GM21528 (cell line): ENCODE measurements at regions not wholly inside any gene's neighbourhood (a gene's known extent, or its start where the extent isn't known, plus 50 kb on each side); places are given as distances from the start of the nearest gene placed in this dataset.

Experiments
- ATAC-seq: cut with Tn5 transposase; IDR thresholded peaks from one replicate; pipeline ENCODE4 v1.9.1; 2021; ENCODE audit warnings: mild to moderate bottlenecking, moderate library complexity; ENCODE audit not compliant: unreplicated experiment, low FRiP score

DNA sequence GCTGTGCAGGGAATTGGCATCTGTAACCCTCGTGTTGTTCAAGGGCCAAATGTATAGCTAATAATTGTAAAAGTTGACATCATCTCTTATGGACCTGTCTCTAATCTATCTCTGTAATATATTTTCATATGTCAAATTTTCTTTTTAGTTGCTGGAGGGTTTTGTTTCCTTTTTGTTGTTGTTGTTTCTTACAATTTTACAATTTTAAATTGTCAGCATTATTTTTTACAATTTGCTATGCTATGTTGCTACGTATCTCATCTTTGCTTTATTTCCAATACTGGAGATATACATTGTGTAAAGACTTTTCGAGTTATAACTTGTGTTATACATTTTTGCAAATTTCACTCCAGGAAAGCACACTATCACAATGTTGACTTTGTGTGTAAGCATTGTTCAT is 290.2 kb upstream of the SP4 start:
- ATAC-seq: no peak

DNA sequence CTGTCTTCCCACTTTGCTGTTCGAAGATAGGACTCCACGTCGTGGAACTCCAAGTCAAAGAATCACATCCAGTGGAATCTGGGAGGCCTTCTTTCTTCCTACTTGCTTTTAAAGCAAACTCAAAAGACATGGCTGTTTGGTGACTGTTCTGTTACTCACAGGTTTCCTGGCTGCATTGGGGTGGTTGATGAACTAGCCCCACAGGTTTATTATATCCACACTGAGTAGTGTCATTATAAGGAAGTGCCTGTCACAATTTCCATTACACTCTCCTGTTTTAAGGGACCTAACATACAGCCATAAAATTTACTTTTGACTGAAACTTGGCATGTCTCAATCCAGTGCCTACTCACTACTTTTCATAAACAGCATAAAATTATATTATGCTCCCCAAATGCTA is 287.3 kb upstream of the SP4 start:
- ATAC-seq: no peak

DNA sequence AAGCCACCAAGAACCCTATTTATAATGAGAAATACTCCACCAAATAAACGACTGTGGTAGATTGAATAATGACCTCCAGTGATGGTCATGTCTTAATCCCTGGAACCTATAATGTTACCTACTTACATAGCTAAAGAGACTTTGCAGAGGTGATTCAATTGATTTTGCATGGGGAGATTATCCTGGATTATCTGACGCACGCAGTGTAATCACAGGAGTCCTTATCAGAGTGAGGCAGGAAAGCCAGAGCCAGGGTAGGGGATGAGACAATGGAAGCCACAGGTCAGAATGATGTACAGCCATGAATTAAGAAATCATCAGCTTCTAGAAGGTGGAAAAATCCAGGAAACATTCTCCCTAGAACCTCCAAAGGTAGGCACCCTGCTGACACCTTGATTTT is 286.4 kb upstream of the SP4 start:
- no peak for ATAC-seq

DNA sequence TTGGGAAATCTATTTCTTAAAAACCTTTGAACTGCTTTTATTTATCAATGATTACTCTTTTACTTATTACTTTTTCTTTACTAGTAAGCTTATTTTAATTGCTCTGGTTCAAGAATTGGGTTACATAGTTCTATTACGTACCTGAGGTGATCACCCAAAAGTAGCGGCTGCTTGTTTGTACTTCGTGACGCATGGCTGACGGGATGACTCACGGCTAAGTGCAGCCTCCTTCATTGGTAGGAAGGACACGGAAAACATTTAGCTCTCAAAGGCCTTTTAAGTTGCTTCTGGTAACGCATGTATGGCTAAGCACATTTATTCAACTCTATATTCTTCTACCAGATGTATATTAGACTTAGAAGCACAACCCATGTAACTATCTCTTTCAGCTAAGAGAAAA is 285.8 kb upstream of the SP4 start:
- ATAC-seq: no peak

DNA sequence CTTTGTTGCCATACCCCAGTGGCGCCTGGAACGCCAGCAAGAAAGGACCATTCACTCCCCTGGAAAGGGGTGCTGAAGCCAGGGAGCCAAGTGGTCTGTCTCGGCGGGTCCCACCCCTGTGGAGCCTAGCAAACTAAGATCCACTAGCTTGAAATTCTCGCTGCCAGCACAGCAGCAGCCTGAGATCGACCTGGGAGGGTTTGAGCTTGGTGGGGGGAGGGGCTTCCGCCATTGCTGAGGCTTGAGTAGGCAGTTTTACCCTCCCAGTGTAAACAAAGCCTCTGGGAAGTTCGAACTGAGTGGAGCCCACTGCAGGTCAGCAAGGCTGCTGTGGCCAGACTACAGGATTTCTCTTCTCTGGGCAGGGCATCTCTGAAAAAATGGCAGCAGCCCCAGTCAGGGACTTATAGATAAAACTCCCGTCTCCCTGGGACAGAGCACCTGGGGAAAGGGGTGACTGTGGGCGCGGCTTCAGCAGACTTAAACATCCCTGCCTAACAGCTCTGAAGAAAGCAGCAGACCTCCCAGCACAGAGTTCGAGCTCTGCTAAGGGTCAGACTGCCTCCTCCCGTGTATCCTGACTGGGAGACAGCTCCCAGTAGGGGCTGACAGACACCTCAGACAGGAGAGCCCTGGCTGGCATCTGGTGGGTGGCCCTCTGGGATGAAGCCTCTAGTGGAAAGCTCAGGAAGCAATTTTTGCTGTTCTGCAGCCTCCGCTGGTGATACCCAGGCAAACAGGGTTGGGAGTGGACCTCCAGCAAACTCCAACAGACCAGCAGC is 281.1 kb upstream of the SP4 start:
- ATAC-seq: no peak

DNA sequence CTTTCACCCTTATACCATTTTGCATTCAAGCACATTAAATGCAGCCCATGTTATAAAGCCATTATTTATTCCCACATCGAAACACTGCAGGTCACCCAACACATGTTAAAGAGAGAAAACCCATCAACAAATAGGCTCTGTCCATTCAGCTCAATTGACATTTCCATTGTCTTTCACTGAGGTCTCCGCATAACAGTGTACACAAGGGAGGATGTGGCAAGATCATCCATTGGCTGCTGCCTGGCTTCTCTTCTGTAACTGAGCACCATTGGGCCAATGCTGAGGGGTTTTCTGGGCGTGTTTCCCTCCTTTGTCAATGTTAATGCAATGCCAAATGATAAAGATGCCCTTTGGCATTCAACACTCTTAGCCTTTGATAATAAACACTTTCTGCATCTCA is 278.1 kb upstream of the SP4 start:
- no peak for ATAC-seq

DNA sequence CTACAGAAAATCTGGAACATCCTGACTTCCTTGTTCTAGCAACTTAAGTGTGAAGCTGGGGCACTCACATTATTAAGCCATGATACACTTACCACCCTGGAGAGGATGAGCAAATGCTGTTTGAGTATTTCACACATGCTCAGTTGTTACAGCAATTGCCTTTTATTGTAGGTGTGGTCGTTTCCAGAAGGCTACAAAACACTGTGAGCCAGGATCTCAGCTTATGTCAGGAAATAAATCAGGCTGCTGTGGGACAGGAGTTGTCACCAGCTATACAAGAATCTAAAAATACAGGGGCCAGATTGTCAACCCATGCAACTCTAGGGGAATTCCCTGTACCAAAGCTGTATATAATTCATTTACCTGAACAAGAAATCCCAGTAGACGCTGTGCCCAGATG is 273.3 kb upstream of the SP4 start:
- no peak for ATAC-seq

DNA sequence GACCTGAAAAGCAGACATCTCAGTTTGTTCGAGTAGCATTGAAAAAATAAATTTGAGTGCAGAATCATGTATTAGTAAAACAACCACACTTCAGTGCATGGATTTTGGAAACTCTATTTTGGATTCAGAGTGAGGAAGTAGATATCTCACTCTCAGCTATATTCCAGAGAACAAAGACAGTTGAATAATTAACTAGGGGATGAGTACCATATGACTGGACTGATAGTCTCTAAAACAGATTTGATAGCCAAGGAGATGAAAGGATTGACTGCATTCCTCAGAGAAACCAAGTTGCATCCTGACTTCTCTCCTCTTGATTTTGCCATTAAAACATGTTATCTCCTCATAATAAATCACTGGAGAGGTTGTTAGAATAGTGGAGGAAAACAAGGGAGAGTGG is 268.4 kb upstream of the SP4 start:
- no peak for ATAC-seq

DNA sequence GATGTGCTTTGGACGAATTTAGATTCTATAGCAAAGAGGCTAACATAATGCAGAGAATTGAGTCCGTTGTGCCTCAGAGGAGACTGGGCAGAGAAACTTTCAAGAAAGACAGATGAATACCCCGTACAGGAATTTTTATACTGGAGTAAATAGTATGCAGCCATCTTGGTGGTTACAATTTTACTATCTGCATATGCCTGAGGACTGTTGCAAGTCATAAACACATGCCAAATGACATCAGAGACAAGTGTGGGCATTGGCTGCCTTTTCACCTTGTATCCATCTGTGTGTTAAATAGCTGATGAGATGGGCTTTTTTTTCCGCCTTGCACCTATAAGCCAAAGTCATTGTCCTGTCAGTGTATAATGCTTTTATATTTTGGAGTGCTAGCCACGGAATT is 267.5 kb upstream of the SP4 start:
- ATAC-seq: no peak

DNA sequence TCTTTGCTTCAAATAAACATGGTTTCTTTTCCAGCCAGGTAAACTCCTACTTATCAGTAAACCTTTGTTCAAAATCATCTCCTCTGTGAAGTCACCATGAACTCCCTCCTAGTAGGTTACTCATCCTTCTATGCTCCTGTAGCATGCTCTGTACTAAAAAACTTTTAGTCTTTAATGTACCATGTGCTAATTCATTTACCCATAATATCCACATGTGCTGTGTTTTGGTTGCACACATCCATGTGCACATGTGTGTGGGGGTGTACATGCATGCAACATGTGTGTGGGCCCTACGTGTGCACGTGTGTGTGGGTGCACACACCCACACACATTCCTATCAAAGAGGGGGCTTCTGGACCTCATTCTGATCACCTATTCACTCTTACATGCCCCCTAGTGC is 259.9 kb upstream of the SP4 start:
- ATAC-seq: no peak

DNA sequence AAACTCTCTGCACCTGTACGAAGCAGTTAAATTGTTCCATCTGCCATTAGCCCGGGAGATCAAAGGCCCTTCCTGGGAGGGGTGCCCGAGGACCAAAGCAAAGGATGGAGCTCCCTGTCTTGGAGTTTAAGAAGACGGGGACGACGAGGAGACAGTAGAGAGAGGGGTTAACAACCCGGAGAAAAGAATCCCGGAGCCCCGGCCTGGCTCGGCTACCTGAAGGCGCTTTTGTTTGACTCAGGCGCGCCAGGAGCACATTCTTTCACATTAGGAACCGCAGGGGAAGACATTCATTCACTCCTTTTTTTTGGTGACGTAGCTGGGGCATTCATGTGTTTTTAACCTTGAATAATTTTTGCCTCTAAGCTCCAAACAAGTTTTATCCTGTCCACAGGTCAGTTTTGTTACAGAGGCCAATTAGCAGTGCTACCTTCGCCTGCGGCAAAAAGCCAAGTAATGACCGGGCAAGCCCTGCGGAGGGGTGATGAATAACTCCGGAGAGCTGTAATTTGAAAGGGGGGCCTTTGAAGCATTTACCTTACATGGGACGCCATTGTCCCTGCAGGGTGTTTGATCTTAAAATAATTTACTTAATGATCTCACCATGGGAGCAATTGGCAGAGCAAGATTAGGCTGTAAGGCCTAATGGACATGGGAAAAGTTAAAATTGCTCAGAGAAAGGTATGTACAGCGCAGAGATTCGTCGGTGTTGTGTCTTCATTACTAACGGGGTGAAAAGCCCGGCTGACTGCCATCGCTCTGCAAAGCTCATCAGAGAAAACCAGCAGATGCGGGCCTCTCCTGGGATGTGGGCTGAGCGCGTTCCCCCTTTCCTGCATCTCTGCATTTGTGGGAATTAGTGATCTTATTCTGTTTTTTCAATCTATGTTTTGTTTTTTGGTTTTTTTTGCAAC is 258.0 kb upstream of the SP4 start:
- ATAC-seq: no peak

DNA sequence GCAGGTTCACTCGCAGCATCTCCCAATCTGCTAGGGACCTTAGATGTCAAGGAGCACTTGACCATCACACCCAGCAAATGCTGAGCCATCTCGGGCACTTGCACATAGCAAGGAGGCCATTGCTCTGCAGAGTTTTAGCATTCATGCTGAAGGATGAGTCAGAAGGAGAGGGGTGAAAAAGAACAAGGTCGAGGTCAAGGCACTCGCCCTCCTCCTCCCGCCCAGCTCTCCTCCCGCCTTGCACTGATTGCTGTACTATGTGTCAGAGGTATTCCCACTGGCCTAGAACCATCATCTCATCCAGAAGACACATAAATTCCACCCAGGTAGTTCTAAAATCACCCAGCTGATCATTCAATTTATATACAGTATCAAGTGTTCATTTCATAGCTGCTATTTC is 255.1 kb upstream of the SP4 start:
- ATAC-seq: no peak

DNA sequence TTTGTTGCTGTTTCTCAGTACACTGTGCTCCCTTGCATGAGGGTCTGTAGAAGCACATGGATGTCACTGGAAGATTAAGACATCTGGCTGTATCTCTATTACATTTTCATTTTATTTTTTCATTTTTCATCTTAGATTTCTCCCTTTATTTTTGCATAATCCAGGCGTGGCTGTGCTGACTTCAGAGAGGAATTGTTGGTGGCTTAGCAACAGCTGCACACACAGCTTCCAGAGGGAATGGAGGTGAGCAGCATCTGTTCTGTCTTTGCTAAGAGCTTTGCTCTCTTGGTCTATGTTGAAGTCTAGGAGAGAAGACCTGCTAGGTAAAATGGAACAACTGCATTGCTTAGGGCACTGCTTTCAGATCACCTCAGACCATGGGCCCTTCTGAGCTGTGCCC is 254.4 kb upstream of the SP4 start:
- no peak for ATAC-seq

DNA sequence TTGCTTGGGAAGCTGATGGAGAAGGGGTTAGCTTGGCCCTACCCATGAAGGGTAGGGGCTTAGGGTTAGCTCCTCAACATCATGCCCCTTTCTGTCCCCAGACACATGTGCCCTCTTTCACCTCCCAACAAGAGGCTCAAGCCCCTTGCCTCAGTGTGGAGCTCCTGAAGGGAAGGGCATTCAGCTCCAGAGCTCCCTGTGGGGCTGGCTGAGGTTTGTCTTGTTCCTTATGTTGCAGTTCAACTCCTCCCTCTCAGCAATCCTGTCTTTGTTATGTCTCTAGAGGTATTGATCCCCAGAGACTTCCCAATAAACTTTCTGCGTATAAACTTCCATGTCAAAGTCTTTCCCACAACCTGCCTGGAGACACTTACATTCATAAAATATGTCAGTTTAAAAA is 252.2 kb upstream of the SP4 start:
- ATAC-seq: no peak

DNA sequence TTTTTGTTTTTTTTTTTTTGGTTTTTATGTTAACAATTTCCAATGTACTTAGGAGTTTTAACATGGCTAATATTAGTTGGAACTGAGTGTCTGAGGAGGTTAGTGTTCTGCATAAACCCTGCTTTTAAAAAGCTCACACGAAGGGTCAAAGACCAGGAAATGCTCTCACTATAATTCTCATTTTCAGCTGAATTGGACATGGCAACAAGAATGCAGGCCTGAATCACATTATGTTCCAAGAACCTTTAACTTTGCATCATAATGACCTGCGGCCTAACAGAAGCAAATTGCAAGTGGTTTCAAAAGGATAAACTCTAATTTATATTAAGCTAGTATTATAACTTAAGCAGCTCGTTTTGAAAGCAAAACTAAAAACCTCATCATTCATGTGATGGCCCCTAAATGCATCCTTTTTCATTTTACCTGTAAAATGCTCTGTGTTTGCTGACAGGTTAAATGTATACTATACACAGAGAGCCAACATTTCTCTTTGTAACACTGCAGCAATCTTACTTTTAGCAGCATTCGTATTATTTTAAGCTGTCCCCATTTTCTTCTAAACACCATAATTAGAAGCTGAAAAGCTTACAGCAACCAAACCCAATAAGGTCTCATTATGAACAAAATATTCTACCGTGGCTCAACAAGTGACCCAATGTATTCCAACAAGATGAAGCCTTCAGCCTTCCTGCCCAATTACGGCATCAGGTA is 242.8 kb upstream of the SP4 start:
- no peak for ATAC-seq

DNA sequence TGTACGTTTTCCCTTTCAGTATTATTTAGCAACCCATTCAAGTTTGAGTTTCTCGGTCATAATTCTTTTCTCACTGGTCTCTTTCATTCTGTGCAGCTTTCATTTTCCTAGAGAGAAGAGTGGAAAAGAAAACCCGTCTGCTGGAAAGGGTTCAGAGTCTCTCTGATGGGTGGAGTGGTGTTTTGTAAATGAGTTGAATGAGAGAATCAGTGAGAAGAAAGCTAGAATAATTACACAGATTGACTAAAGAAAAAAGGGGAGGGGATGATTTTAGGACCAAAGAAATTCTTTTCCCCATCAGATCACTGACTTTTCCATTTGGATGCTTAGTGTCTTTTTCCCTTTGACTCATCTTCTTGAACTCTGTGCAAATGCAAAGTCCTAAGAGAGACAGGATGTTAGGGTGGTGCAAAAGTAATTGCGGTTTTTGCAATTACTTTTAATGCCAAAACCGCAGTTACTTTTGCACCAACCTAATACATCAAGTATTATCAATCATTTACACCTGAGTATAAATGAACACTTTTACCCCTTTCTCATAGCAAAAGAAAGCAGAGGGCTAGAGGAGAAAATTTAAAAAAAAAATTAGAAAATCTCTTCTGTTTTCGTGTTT is 242.1 kb upstream of the SP4 start:
- ATAC-seq: no peak

DNA sequence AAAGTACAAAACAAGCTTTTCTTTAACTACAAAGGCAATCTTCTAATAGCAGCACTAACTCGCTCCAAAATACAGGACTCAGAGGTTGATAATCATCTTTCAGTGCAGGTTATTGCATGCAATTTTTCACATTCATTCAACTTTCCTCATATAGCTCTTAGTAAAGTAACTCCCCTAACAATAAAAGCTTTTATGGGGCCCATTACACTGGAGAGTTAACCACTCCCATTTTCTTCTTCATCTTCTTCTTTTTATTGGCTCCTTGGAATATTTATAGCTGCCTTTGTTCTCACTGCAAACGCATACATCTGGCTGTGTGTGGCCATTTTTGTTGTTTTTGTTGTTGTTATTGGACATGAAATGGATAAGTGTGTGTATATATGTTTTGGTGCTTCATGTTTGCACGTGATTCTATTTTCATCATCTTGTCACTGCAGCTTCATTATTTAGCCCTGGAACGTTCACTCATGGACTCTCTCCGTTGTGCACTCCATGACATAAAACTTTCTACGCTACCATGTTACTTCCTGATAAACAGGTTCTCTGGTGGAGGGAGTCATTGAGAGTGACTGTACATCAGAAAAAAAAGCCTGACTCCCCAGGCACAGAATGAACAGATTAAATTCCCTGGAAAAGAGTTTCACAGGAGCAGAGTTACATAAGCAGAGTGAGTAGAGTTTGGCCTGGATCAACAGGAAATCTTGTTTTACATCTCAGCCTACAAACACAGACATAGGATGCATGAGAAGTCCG is 236.4 kb upstream of the SP4 start:
- no peak for ATAC-seq

DNA sequence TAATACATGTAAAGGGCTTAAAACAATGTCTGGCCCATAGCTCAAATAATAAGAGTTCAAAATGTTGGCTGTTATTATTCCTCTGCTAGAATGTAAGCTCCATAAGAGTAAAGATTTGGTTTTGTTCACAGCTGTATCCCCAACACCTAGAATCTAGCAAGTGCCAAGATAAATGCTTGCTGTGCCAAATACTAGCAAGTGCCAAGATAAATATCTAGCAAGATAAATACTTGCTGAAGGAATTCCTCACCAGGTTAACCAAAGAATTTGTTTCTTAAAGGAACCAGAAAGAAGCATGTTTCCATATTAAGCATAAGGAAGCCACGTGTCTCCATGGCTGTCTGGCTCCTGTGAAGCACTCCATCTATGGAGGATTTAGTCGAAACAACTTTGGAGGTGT is 235.2 kb upstream of the SP4 start:
- no peak for ATAC-seq

DNA sequence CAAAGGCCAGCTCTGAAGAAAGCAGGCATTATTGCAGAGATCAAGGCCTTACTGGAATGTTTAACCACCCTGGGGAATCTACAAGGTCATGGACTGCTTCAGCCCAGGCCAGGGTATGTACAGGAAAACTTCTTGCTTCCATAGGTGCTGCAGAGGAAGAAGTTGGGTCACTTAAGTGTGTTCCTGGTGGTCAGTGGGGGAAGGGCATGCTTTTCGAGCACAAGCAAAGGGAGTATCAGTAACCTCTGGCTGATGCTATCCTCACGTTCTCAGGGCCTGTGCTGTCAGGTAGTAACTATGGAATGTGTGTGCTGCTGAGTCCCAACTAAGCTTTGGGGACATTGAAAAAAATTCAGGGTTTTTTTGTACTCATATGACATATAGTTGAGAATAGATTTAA is 234.0 kb upstream of the SP4 start:
- no peak for ATAC-seq

DNA sequence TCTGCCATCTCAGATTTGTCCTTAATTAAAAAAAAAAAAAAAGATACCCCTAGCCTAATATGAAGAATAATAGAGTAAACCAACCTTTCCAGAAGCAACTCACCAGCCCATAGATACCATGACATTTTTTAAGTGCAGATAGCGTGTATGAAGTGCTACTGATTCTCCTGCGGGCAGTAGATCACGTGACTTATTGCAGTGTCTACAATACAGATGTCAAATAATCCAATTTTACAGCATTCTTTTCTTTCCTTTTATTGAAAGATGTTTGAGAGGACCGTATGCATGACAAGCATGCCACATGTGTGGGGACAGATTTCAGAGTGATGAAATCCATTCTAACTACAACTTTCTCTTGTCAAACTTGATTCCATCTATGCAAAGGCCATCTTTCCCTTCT is 232.9 kb upstream of the SP4 start:
- no peak for ATAC-seq
